ENCODE measurements at regions not wholly inside any gene's neighbourhood (a gene's known extent, or its start where the extent isn't known, plus 50 kb on each side); places are given as distances from the start of the nearest gene placed in this dataset.
"Not testable (repeated sequence)": the region's sequence is repeated elsewhere in the genome, so short reads cannot be mapped to it uniquely, and the experiment has no call there.

- Histone ChIP-seq H3K36me3 (ENCODE audit: control insufficient read depth in 5 of 5, insufficient read depth in 5 of 5, low read length in 5 of 5) (no peaks in the 10 kb centered on the region), H3K9ac (ENCODE audit: low read length in 5 of 5) (no peak overlapping the region), H3K4me1 (ENCODE audit: control insufficient read depth in 5 of 5, insufficient read depth in 5 of 5, low read length in 5 of 5) (peaks cover 0 to 1% (median 0%) of the 10 kb centered on the region in 5 donors), H3K27me3 (ENCODE audit: control insufficient read depth in 5 of 5, insufficient read depth in 4 of 5, low read length in 5 of 5) (peaks cover 0 to 8% (median 0%) of the 10 kb centered on the region in 5 donors), H3K4me3 (ENCODE audit: low read depth in 1 of 5, low read length in 5 of 5) (no peak overlapping the region), H3K27ac (ENCODE audit: low read depth, low read length) (no peak overlapping the region), H3K9me3 (ENCODE audit: control insufficient read depth in 5 of 5, low read length in 5 of 5) (no peaks in the 10 kb centered on the region)
These were observed 50.2 kb upstream of the TP53I11 start for GRCh38 chr11:45000918-45001317.

DNA sequence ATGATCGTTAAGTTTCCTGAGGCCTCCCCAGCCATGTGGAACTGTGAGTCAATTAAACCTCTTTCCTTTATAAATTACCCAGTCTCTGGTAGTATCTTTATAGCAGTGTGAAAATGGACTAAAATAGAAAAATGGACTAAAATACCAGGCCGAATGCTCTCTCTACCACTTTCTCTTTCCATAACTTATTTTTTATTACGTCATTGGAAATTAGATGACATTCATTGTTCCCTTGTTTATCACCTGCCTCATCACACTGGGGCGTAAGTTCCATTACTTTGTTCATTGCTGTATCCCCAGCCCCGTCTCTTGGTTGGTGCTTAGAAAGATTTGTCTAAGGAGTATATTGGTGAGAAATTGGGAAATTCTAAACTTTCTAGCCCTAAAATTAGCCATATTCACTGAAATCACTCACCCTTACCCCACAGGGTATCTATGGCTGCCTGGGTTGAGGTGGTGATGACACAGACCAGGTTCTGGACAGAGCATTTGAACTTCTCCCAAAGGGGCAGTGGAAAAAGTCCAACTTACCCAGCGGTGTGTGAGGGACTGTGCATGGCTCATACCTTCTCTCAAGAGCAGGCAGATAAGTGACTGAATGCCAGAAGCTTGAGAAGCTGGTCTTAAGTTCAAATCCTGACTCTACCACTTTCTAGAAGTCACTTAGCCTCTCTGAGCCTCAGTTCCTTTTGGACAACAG is 50.9 kb upstream of the TP53I11 start:
- no peak overlapping the region for H3K9ac ChIP-seq (ENCODE audit: low read length in 5 of 5)
- no peaks in the 10 kb centered on the region for H3K36me3 ChIP-seq (ENCODE audit: control insufficient read depth in 5 of 5, insufficient read depth in 5 of 5, low read length in 5 of 5)
- H3K9me3 ChIP-seq (ENCODE audit: control insufficient read depth in 5 of 5, low read length in 5 of 5), result no peaks in the 10 kb centered on the region
- H3K4me1 ChIP-seq (ENCODE audit: control insufficient read depth in 5 of 5, insufficient read depth in 5 of 5, low read length in 5 of 5), result peaks cover 0 to 1% (median 0%) of the 10 kb centered on the region in 5 donors
- no peak overlapping the region for H3K27ac ChIP-seq (ENCODE audit: low read depth, low read length)
- H3K27me3 ChIP-seq (ENCODE audit: control insufficient read depth in 5 of 5, insufficient read depth in 4 of 5, low read length in 5 of 5), result peaks cover 0 to 8% (median 0%) of the 10 kb centered on the region in 5 donors
- H3K4me3 ChIP-seq (ENCODE audit: low read depth in 1 of 5, low read length in 5 of 5), result no peak overlapping the region

GRCh38 chr11:45005106-45005505 is 54.4 kb upstream of the TP53I11 start:
- no peak overlapping the region for H3K27ac ChIP-seq (ENCODE audit: low read depth, low read length)
- no peaks in the 10 kb centered on the region for H3K36me3 ChIP-seq (ENCODE audit: control insufficient read depth in 5 of 5, insufficient read depth in 5 of 5, low read length in 5 of 5)
- H3K4me1 ChIP-seq (ENCODE audit: control insufficient read depth in 5 of 5, insufficient read depth in 5 of 5, low read length in 5 of 5), result no peaks in the 10 kb centered on the region
- H3K27me3 ChIP-seq (ENCODE audit: control insufficient read depth in 5 of 5, insufficient read depth in 4 of 5, low read length in 5 of 5), result peaks cover 0 to 3% (median 0%) of the 10 kb centered on the region in 5 donors
- H3K4me3 ChIP-seq (ENCODE audit: low read depth in 1 of 5, low read length in 5 of 5), result no peak overlapping the region
- H3K9me3 ChIP-seq (ENCODE audit: control insufficient read depth in 5 of 5, low read length in 5 of 5), result no peaks in the 10 kb centered on the region
- H3K9ac ChIP-seq (ENCODE audit: low read length in 5 of 5), result no peak overlapping the region

DNA sequence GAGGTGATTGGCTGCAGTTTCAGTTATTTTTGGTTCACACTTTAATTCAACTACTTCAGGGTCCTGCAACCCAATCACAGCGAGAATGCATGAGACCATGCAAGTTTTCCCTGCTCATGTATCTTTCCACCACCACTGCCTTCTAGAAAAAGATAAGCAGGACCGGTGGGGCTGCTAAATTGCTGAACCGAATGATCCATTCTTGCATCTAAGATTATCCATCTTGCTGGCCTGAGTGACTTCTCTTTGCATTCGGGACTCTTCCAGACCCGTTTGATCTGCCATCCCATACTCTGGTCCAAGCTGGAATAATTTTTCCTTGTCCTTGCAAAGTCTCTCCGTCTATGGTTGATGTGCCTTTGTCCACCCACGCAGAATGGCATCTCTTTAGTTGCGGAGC is 56.3 kb upstream of the TP53I11 start:
- Histone ChIP-seq H3K9me3 (ENCODE audit: control insufficient read depth in 5 of 5, low read length in 5 of 5) (no peaks in the 10 kb centered on the region), H3K9ac (ENCODE audit: low read length in 5 of 5) (no peak overlapping the region), H3K36me3 (ENCODE audit: control insufficient read depth in 5 of 5, insufficient read depth in 5 of 5, low read length in 5 of 5) (no peaks in the 10 kb centered on the region), H3K27me3 (ENCODE audit: control insufficient read depth in 5 of 5, insufficient read depth in 4 of 5, low read length in 5 of 5) (peaks cover 0 to 3% (median 0%) of the 10 kb centered on the region in 5 donors), H3K4me3 (ENCODE audit: low read depth in 1 of 5, low read length in 5 of 5) (no peak overlapping the region), H3K4me1 (ENCODE audit: control insufficient read depth in 5 of 5, insufficient read depth in 5 of 5, low read length in 5 of 5) (no peaks in the 10 kb centered on the region), H3K27ac (ENCODE audit: low read depth, low read length) (no peak overlapping the region)

DNA sequence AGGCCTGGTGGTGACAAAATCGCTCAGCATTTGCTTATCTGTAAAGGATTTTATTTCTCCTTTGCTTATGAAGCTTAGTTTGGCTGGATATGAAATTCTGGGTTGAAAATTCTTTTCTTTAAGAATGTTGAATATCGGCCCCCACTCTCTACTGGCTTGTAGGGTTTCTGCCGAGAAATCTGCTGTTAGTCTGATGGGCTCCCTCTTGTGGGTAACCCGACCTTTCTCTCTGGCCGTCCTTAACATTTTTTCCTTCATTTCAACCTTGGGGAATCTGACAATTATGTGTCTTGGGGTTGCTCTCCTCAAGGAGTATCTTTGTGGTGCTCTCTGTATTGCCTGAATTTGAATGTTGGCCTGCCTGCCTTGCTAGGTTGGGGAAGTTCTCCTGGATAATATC is 65.3 kb upstream of the TP53I11 start:
- H3K27ac ChIP-seq (ENCODE audit: low read depth, low read length); H3K36me3 ChIP-seq (ENCODE audit: control insufficient read depth in 5 of 5, insufficient read depth in 5 of 5, low read length in 5 of 5); H3K4me3 ChIP-seq (ENCODE audit: low read depth in 1 of 5, low read length in 5 of 5); H3K9me3 ChIP-seq (ENCODE audit: control insufficient read depth in 5 of 5, low read length in 5 of 5); H3K9ac ChIP-seq (ENCODE audit: low read length in 5 of 5); H3K27me3 ChIP-seq (ENCODE audit: control insufficient read depth in 5 of 5, insufficient read depth in 4 of 5, low read length in 5 of 5): not testable (repeated sequence)
- peaks cover 0 to 15% (median 6%) of the 10 kb centered on the region in 5 donors for H3K4me1 ChIP-seq (ENCODE audit: control insufficient read depth in 5 of 5, insufficient read depth in 5 of 5, low read length in 5 of 5)

GRCh38 chr11:45016446-45016845 is 65.8 kb upstream of the TP53I11 start:
- not testable (repeated sequence) for H3K36me3 ChIP-seq (ENCODE audit: control insufficient read depth in 5 of 5, insufficient read depth in 5 of 5, low read length in 5 of 5); H3K27me3 ChIP-seq (ENCODE audit: control insufficient read depth in 5 of 5, insufficient read depth in 4 of 5, low read length in 5 of 5); H3K9ac ChIP-seq (ENCODE audit: low read length in 5 of 5); H3K27ac ChIP-seq (ENCODE audit: low read depth, low read length); H3K4me3 ChIP-seq (ENCODE audit: low read depth in 1 of 5, low read length in 5 of 5); H3K9me3 ChIP-seq (ENCODE audit: control insufficient read depth in 5 of 5, low read length in 5 of 5)
- H3K4me1 ChIP-seq (ENCODE audit: control insufficient read depth in 5 of 5, insufficient read depth in 5 of 5, low read length in 5 of 5), result peaks cover 3 to 20% (median 11%) of the 10 kb centered on the region in 5 donors

DNA sequence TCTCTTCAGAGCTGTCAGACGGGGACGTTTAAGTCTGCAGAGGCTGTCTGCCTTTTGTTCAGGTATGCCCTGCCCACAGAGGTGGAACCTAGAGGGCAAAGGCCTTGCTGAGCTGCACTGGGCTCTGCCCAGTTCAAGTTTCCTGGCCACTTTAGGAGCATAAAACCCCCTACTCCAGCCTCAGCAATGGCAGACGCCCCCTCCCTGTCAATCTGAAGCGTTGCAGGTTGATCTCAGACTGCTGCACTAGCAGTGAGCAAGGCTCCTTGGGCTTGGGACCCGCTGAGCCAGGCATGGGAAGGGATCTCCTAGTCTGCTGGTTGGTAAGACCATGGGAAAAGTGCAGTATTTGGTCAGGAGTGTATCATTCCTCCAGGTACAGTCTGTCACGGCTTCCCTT is 66.6 kb upstream of the TP53I11 start:
- Histone ChIP-seq H3K27me3 (ENCODE audit: control insufficient read depth in 5 of 5, insufficient read depth in 4 of 5, low read length in 5 of 5) (no peaks in the 10 kb centered on the region), H3K4me1 (ENCODE audit: control insufficient read depth in 5 of 5, insufficient read depth in 5 of 5, low read length in 5 of 5) (peaks cover 10 to 29% (median 20%) of the 10 kb centered on the region in 5 donors), H3K36me3 (ENCODE audit: control insufficient read depth in 5 of 5, insufficient read depth in 5 of 5, low read length in 5 of 5) (no peaks in the 10 kb centered on the region), H3K4me3 (ENCODE audit: low read depth in 1 of 5, low read length in 5 of 5) (no peak overlapping the region), H3K9ac (ENCODE audit: low read length in 5 of 5) (no peak overlapping the region), H3K9me3 (ENCODE audit: control insufficient read depth in 5 of 5, low read length in 5 of 5) (peaks cover 0 to 4% (median 0%) of the 10 kb centered on the region in 5 donors), H3K27ac (ENCODE audit: low read depth, low read length) (no peak overlapping the region)

DNA sequence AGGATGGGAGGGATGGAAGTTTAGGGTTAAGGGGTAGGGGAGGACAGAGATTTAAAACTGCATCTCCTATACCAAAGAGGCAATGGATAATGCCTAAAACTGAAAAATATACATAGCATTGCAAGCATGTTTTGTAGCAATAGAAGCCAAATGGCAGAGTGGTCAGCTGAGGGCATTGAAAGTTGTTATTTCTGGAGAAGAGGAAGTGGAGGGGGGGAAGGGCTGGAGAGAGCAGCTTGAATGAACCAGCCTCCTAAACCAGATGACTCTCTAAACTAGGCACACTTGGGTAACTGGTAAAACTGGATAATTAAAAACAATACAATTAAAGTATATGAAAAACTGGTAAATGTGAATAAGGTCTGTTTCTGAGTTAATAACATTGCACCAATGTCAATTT is 70.3 kb upstream of the TP53I11 start:
- Histone ChIP-seq H3K27ac (ENCODE audit: low read depth, low read length) (peak overlapping the region; percentile 49), H3K9ac (ENCODE audit: low read length in 5 of 5) (no peak overlapping the region), H3K4me1 (ENCODE audit: control insufficient read depth in 5 of 5, insufficient read depth in 5 of 5, low read length in 5 of 5) (peaks cover 13 to 62% (median 48%) of the 10 kb centered on the region in 5 donors), H3K27me3 (ENCODE audit: control insufficient read depth in 5 of 5, insufficient read depth in 4 of 5, low read length in 5 of 5) (no peaks in the 10 kb centered on the region), H3K9me3 (ENCODE audit: control insufficient read depth in 5 of 5, low read length in 5 of 5) (no peaks in the 10 kb centered on the region), H3K4me3 (ENCODE audit: low read depth in 1 of 5, low read length in 5 of 5) (no peak overlapping the region), H3K36me3 (ENCODE audit: control insufficient read depth in 5 of 5, insufficient read depth in 5 of 5, low read length in 5 of 5) (no peaks in the 10 kb centered on the region)

DNA sequence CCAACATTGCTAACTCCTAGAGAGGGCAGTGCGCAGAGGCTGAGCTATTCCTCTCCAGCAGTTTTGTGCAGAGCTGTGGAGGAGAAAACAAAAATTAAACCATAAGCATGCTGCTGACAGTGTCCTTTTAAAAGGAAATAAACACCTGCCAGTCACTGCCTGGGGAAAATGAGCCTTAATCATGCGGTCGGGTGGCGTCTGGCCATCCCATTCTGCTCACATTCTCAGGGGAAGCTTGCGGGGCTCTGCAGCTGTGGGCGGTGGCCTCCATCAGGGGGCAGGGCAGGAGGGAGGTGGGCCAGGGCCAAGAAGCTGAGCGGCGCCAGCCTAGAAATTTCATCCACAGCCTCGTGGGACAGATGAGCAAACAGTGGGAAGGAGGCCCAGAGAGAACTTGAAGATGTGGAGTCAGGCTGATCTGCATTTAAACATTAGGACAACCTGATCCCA is 71.0 kb upstream of the TP53I11 start:
- peaks cover 0 to 4% (median 0%) of the 10 kb centered on the region in 5 donors for H3K27me3 ChIP-seq (ENCODE audit: control insufficient read depth in 5 of 5, insufficient read depth in 4 of 5, low read length in 5 of 5)
- no peaks in the 10 kb centered on the region for H3K9me3 ChIP-seq (ENCODE audit: control insufficient read depth in 5 of 5, low read length in 5 of 5)
- H3K4me1 ChIP-seq (ENCODE audit: control insufficient read depth in 5 of 5, insufficient read depth in 5 of 5, low read length in 5 of 5), result peaks cover 17 to 69% (median 55%) of the 10 kb centered on the region in 5 donors
- no peaks in the 10 kb centered on the region for H3K36me3 ChIP-seq (ENCODE audit: control insufficient read depth in 5 of 5, insufficient read depth in 5 of 5, low read length in 5 of 5)
- H3K4me3 ChIP-seq (ENCODE audit: low read depth in 1 of 5, low read length in 5 of 5), result peak overlapping the region in 3 of 5 donors; percentile 3 to 46 (median 6)
- peak overlapping the region in 3 of 5 donors; percentile 3 to 41 (median 20) for H3K9ac ChIP-seq (ENCODE audit: low read length in 5 of 5)
- peak overlapping the region; percentile 49 for H3K27ac ChIP-seq (ENCODE audit: low read depth, low read length)

DNA sequence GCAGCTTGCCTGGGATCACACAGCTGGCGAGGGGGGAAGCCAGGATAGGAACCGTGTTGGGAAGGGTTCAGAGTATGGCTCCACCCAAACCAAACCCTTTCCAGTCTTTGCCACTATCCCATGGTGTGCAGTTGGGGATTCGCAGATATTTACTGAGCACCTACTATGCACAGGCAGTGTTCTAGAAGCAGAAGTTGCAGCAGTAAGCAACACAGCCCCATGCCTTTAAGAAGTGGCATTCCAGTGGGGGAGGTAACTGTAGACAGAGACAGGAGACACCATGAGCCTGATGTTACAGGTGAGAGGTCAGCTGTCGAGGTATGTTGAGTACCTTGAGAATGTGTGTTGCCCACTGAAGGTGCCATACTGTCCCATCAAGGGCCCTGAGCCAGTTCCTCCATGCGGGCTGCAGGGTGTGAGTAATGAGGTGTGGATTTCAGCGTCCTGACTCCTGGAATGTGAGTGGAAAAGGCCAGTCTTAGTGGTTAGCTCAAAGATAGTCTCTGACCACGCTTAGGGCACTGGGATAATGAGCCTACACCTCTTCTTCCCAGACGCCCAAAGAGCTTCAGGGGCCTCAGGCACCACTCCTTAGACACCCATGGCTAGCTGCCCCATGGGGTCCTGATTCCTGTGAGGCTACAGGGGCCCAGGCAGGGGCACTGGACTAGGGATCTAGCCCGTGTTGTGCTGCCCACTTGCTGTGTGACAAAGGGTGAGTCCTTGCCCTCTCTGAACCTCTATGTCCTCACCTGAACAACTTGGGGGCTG is 71.8 kb upstream of the TP53I11 start:
- peaks cover 0 to 6% (median 0%) of the 10 kb centered on the region in 5 donors for H3K27me3 ChIP-seq (ENCODE audit: control insufficient read depth in 5 of 5, insufficient read depth in 4 of 5, low read length in 5 of 5)
- no peaks in the 10 kb centered on the region for H3K9me3 ChIP-seq (ENCODE audit: control insufficient read depth in 5 of 5, low read length in 5 of 5)
- H3K27ac ChIP-seq (ENCODE audit: low read depth, low read length), result peak overlapping the region; percentile 38
- no peaks in the 10 kb centered on the region for H3K36me3 ChIP-seq (ENCODE audit: control insufficient read depth in 5 of 5, insufficient read depth in 5 of 5, low read length in 5 of 5)
- H3K4me1 ChIP-seq (ENCODE audit: control insufficient read depth in 5 of 5, insufficient read depth in 5 of 5, low read length in 5 of 5), result peaks cover 20 to 75% (median 59%) of the 10 kb centered on the region in 5 donors
- H3K4me3 ChIP-seq (ENCODE audit: low read depth in 1 of 5, low read length in 5 of 5), result peak overlapping the region in 1 of 5 donors; percentile 10
- H3K9ac ChIP-seq (ENCODE audit: low read length in 5 of 5), result peak overlapping the region in 2 of 5 donors; percentile 3 to 33

All from subcutaneous abdominal adipose tissue (tissue), 5 donors.